ENCODE measurements at regions not wholly inside any gene's neighbourhood (a gene's known extent, or its start where the extent isn't known, plus 50 kb on each side); places are given as distances from the start of the nearest gene placed in this dataset.

GRCh38 chr17:12472252-12473173, 193.2 kb upstream of the MYOCD start:
- no peak overlapping the region for H4K8ac ChIP-seq (ENCODE audit: low read depth, low read length)
- no peak overlapping the region for H2BK5ac ChIP-seq (ENCODE audit: low read length)
- no peak overlapping the region for H3K23ac ChIP-seq (ENCODE audit: low read depth, low read length, poor library complexity)
- no peak overlapping the region for H3K4me3 ChIP-seq (ENCODE audit: low read length in 2 of 2)
- H3K9ac ChIP-seq (ENCODE audit: low read depth, low read length, poor library complexity) = no peak overlapping the region
- WGBS, 2 donors (ENCODE audit: extremely low coverage in 2 of 2, insufficient read length in 2 of 2, insufficient replicate concordance in 1 of 2) = no CpG with 5 or more reads among the region's 7 CpGs
- no peak overlapping the region for H4K91ac ChIP-seq (ENCODE audit: low read depth, low read length, poor library complexity)
- H3K18ac ChIP-seq (ENCODE audit: low read length) = no peak overlapping the region
- H3K79me1 ChIP-seq (ENCODE audit: low read depth, low read length) = no peaks in the 10 kb centered on the region
- no peak overlapping the region for H2AK5ac ChIP-seq (ENCODE audit: low read depth, low read length)
- no peak overlapping the region for H2BK15ac ChIP-seq (ENCODE audit: low read length)
- H2AFZ ChIP-seq (ENCODE audit: low read length) = no peak overlapping the region
- no peaks in the 10 kb centered on the region for H3K36me3 ChIP-seq (replicated peaks in 1 of 2; ENCODE audit: control insufficient read depth in 2 of 2, insufficient read depth in 2 of 2, low read length in 2 of 2)
- H3K9me3 ChIP-seq (replicated peaks in 1 of 2; ENCODE audit: control insufficient read depth in 2 of 2, insufficient read depth in 1 of 2, low read depth in 1 of 2, low read length in 2 of 2) = no peaks in the 10 kb centered on the region
- no peak overlapping the region for H3K27ac ChIP-seq (replicated peaks; ENCODE audit: low read length)
- no peak overlapping the region for H2BK120ac ChIP-seq (ENCODE audit: low read depth, low read length)
- H3K4me1 ChIP-seq (ENCODE audit: control insufficient read depth in 2 of 2, insufficient read depth in 1 of 2, low read depth in 1 of 2, low read length in 2 of 2) = no peaks in the 10 kb centered on the region
- no peak for DNase-seq (ENCODE audit: low spot score)
- H3K4ac ChIP-seq (ENCODE audit: low read length) = no peak overlapping the region
- no peak overlapping the region for H3K14ac ChIP-seq (ENCODE audit: low read length)
- no peaks in the 10 kb centered on the region for H3K27me3 ChIP-seq (ENCODE audit: control insufficient read depth in 3 of 3, insufficient read depth in 3 of 3, low read depth in 1 of 3, low read length in 3 of 3)
- H3K4me2 ChIP-seq (ENCODE audit: insufficient read depth, low read length, poor library complexity, severe bottlenecking) = no peak overlapping the region
- H2BK12ac ChIP-seq (ENCODE audit: low read length) = no peak overlapping the region

GRCh38 chr17:12478311-12478710, 187.4 kb upstream of the MYOCD start:
- no CpG with 5 or more reads among the region's 7 CpGs for WGBS, 2 donors (ENCODE audit: extremely low coverage in 2 of 2, insufficient read length in 2 of 2, insufficient replicate concordance in 1 of 2)

GRCh38 chr17:12485361-12485906, 180.3 kb upstream of the MYOCD start:
- Histone ChIP-seq H4K8ac (ENCODE audit: low read depth, low read length) (no peak overlapping the region), H3K9me3 (replicated peaks in 1 of 2; ENCODE audit: control insufficient read depth in 2 of 2, insufficient read depth in 1 of 2, low read depth in 1 of 2, low read length in 2 of 2) (no peaks in the 10 kb centered on the region), H3K9ac (ENCODE audit: low read depth, low read length, poor library complexity) (no peak overlapping the region), H3K36me3 (replicated peaks in 1 of 2; ENCODE audit: control insufficient read depth in 2 of 2, insufficient read depth in 2 of 2, low read length in 2 of 2) (no peaks in the 10 kb centered on the region), H4K91ac (ENCODE audit: low read depth, low read length, poor library complexity) (no peak overlapping the region), H3K14ac (ENCODE audit: low read length) (no peak overlapping the region), H3K4me3 (ENCODE audit: low read length in 2 of 2) (no peak overlapping the region), H3K79me1 (ENCODE audit: low read depth, low read length) (no peaks in the 10 kb centered on the region), H2BK15ac (ENCODE audit: low read length) (no peak overlapping the region), H3K4me2 (ENCODE audit: insufficient read depth, low read length, poor library complexity, severe bottlenecking) (no peak overlapping the region), H3K4me1 (ENCODE audit: control insufficient read depth in 2 of 2, insufficient read depth in 1 of 2, low read depth in 1 of 2, low read length in 2 of 2) (no peaks in the 10 kb centered on the region), H2AK5ac (ENCODE audit: low read depth, low read length) (no peak overlapping the region), H3K27me3 (ENCODE audit: control insufficient read depth in 3 of 3, insufficient read depth in 3 of 3, low read depth in 1 of 3, low read length in 3 of 3) (no peaks in the 10 kb centered on the region), H2BK12ac (ENCODE audit: low read length) (no peak overlapping the region), H3K23ac (ENCODE audit: low read depth, low read length, poor library complexity) (no peak overlapping the region), H3K18ac (ENCODE audit: low read length) (no peak overlapping the region), H3K27ac (replicated peaks; ENCODE audit: low read length) (no peak overlapping the region), H2BK5ac (ENCODE audit: low read length) (no peak overlapping the region), H2BK120ac (ENCODE audit: low read depth, low read length) (no peak overlapping the region), H2AFZ (ENCODE audit: low read length) (no peak overlapping the region), H3K4ac (ENCODE audit: low read length) (no peak overlapping the region)
- WGBS, 2 donors (ENCODE audit: extremely low coverage in 2 of 2, insufficient read length in 2 of 2, insufficient replicate concordance in 1 of 2) = no CpG with 5 or more reads among the region's 4 CpGs
- DNase-seq (ENCODE audit: low spot score) = no peak

More at GRCh38 chr17:12478311-12478710, 187.4 kb upstream of the MYOCD start:
- H4K91ac ChIP-seq (ENCODE audit: low read depth, low read length, poor library complexity) = no peak overlapping the region
- no peaks in the 10 kb centered on the region for H3K9me3 ChIP-seq (replicated peaks in 1 of 2; ENCODE audit: control insufficient read depth in 2 of 2, insufficient read depth in 1 of 2, low read depth in 1 of 2, low read length in 2 of 2)
- H3K4me3 ChIP-seq (ENCODE audit: low read length in 2 of 2) = no peak overlapping the region
- no peak for DNase-seq (ENCODE audit: low spot score)
- no peaks in the 10 kb centered on the region for H3K27me3 ChIP-seq (ENCODE audit: control insufficient read depth in 3 of 3, insufficient read depth in 3 of 3, low read depth in 1 of 3, low read length in 3 of 3)
- H3K79me1 ChIP-seq (ENCODE audit: low read depth, low read length) = no peaks in the 10 kb centered on the region
- no peak overlapping the region for H3K4me2 ChIP-seq (ENCODE audit: insufficient read depth, low read length, poor library complexity, severe bottlenecking)
- no peak overlapping the region for H3K14ac ChIP-seq (ENCODE audit: low read length)
- H3K9ac ChIP-seq (ENCODE audit: low read depth, low read length, poor library complexity) = no peak overlapping the region
- no peak overlapping the region for H2AK5ac ChIP-seq (ENCODE audit: low read depth, low read length)
- H3K4me1 ChIP-seq (ENCODE audit: control insufficient read depth in 2 of 2, insufficient read depth in 1 of 2, low read depth in 1 of 2, low read length in 2 of 2) = no peaks in the 10 kb centered on the region
- no peak overlapping the region for H3K18ac ChIP-seq (ENCODE audit: low read length)
- no peak overlapping the region for H2BK15ac ChIP-seq (ENCODE audit: low read length)
- H3K36me3 ChIP-seq (replicated peaks in 1 of 2; ENCODE audit: control insufficient read depth in 2 of 2, insufficient read depth in 2 of 2, low read length in 2 of 2) = no peaks in the 10 kb centered on the region
- no peak overlapping the region for H2AFZ ChIP-seq (ENCODE audit: low read length)
- H3K27ac ChIP-seq (replicated peaks; ENCODE audit: low read length) = no peak overlapping the region
- no peak overlapping the region for H4K8ac ChIP-seq (ENCODE audit: low read depth, low read length)
- no peak overlapping the region for H2BK12ac ChIP-seq (ENCODE audit: low read length)
- H2BK120ac ChIP-seq (ENCODE audit: low read depth, low read length) = no peak overlapping the region
- H2BK5ac ChIP-seq (ENCODE audit: low read length) = no peak overlapping the region
- no peak overlapping the region for H3K4ac ChIP-seq (ENCODE audit: low read length)
- no peak overlapping the region for H3K23ac ChIP-seq (ENCODE audit: low read depth, low read length, poor library complexity)

GRCh38 chr17:12489325-12489724, 176.4 kb upstream of the MYOCD start:
- no peak for DNase-seq (ENCODE audit: low spot score)
- Histone ChIP-seq H3K4me2 (ENCODE audit: insufficient read depth, low read length, poor library complexity, severe bottlenecking) (no peak overlapping the region), H3K4me3 (ENCODE audit: low read length in 2 of 2) (no peak overlapping the region), H2BK120ac (ENCODE audit: low read depth, low read length) (no peak overlapping the region), H3K4ac (ENCODE audit: low read length) (no peak overlapping the region), H3K36me3 (replicated peaks in 1 of 2; ENCODE audit: control insufficient read depth in 2 of 2, insufficient read depth in 2 of 2, low read length in 2 of 2) (no peaks in the 10 kb centered on the region), H3K9me3 (replicated peaks in 1 of 2; ENCODE audit: control insufficient read depth in 2 of 2, insufficient read depth in 1 of 2, low read depth in 1 of 2, low read length in 2 of 2) (no peaks in the 10 kb centered on the region), H3K79me1 (ENCODE audit: low read depth, low read length) (no peaks in the 10 kb centered on the region), H2AFZ (ENCODE audit: low read length) (no peak overlapping the region), H3K23ac (ENCODE audit: low read depth, low read length, poor library complexity) (no peak overlapping the region), H3K27ac (replicated peaks; ENCODE audit: low read length) (no peak overlapping the region), H3K4me1 (ENCODE audit: control insufficient read depth in 2 of 2, insufficient read depth in 1 of 2, low read depth in 1 of 2, low read length in 2 of 2) (no peaks in the 10 kb centered on the region), H3K18ac (ENCODE audit: low read length) (no peak overlapping the region), H2BK5ac (ENCODE audit: low read length) (no peak overlapping the region), H3K14ac (ENCODE audit: low read length) (no peak overlapping the region), H2AK5ac (ENCODE audit: low read depth, low read length) (no peak overlapping the region), H3K27me3 (ENCODE audit: control insufficient read depth in 3 of 3, insufficient read depth in 3 of 3, low read depth in 1 of 3, low read length in 3 of 3) (no peaks in the 10 kb centered on the region), H2BK15ac (ENCODE audit: low read length) (no peak overlapping the region), H4K91ac (ENCODE audit: low read depth, low read length, poor library complexity) (no peak overlapping the region), H3K9ac (ENCODE audit: low read depth, low read length, poor library complexity) (no peak overlapping the region), H4K8ac (ENCODE audit: low read depth, low read length) (no peak overlapping the region), H2BK12ac (ENCODE audit: low read length) (no peak overlapping the region)
- no CpG with 5 or more reads among the region's 3 CpGs for WGBS, 2 donors (ENCODE audit: extremely low coverage in 2 of 2, insufficient read length in 2 of 2, insufficient replicate concordance in 1 of 2)
